ENCODE measurements at regions not wholly inside any gene's neighbourhood (a gene's known extent, or its start where the extent isn't known, plus 50 kb on each side); places are given as distances from the start of the nearest gene placed in this dataset.

GRCh38 chr3:165635791-165636683 lies 201.2 kb downstream of the BCHE start:
- no peak for TF ChIP-seq CTCF (conservative IDR thresholded peaks at IDR 0.05; ENCODE audit: low read depth, low read length)
- TF ChIP-seq EZH2phosphoT487 (IDR thresholded peaks at IDR 0.05; ENCODE audit: borderline replicate concordance, low read length), result no peak
- TF ChIP-seq EZH2 (IDR thresholded peaks at IDR 0.05; ENCODE audit: low read length, unreplicated experiment), result no peak

Measured in PC-3 (cell line).